ENCODE measurements at regions not wholly inside any gene's neighbourhood (a gene's known extent, or its start where the extent isn't known, plus 50 kb on each side); places are given as distances from the start of the nearest gene placed in this dataset.

DNA sequence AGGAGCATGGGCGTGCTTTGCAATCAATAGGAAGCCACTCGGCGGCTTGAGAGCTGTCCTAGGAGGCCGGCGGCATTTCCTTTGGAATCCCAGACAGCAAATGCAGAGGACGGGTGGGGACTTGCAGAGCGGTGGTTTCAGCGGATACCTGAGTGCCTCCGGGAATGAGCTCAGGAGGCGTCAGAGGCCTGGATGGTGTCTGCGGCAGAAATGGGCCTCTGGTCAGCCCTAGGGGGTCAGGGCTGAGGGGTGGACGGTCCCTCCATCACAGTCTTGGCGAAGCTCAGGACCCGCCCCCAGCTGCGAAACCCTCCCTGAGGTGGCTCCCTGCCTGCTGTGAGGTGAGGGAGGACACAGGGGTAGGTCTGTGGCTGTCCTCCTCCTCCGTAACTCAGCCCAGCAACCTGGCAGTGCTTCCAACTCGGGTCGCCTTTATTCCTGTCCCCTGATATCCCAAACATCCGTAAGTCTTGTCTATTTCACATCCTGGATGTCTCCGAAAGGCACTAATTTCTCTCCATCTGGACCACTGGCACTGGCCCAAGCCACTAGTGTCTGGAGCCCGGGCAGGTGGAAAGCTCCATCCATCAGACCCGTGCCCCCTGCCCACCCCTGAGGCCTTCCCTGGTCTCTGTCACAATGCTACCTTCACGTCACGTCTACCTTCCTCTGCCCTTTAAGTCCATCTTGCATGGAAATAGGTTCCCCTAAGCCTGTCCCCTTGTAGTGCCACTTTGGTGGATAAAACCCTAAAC, 686.6 kb downstream of the BRD1 start:
- DNase-seq, result no peak

DNA sequence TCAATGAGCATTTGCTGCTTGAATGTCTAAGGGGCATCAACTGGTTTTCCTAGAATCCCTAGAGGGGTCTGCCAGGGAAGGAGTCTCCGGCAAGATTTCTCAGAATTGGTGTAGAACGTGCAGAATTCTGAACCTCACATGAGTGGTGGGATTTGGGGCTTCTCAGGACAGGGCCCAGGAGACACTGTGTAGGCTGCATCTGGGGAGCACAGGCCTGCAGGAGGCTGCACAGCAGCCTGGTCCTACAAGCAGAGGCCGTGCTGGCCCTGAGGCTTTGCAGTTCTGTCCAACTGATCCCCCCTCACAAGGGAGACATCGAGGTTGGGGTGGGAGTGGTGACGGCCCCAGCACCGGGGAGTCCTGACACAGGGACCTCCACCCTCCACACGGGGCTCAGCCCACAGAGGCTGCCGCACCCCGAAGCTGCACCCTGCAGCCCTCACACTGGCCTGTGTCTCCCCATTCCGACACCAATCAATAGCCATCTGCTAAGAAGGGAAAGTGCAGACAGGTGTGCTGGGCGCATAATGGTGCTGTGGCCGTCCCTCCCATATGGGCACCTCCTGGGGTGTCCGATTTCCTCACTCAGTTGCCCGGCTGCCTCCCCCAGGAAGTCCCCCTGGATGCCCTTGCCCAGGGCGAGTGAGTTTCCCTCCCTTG, 688.1 kb downstream of the BRD1 start:
- DNase-seq, result no peak

DNA sequence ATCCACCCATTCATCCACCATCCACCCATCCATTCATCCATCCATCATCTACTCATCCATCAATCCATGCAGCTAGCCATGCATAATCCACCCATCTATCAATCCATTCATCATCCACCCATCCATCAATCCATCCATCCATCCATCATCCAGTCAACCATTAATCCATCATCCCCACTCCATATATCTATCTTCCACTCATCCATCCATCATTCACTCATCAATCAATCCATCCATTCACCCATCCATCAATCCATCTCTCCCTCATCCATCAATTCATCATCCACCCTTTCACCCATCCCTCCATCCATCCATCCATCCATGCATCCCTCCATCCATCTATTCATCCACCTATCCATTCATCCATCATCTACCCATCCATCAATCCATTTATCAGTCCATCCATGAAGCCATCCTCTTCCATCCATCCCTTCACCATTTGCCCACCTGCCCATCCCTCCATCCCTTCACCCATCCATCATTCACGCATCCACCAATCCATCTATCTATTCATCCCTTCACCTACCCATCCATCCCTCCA, 689.4 kb downstream of the BRD1 start:
- DNase-seq, result no peak

DNA sequence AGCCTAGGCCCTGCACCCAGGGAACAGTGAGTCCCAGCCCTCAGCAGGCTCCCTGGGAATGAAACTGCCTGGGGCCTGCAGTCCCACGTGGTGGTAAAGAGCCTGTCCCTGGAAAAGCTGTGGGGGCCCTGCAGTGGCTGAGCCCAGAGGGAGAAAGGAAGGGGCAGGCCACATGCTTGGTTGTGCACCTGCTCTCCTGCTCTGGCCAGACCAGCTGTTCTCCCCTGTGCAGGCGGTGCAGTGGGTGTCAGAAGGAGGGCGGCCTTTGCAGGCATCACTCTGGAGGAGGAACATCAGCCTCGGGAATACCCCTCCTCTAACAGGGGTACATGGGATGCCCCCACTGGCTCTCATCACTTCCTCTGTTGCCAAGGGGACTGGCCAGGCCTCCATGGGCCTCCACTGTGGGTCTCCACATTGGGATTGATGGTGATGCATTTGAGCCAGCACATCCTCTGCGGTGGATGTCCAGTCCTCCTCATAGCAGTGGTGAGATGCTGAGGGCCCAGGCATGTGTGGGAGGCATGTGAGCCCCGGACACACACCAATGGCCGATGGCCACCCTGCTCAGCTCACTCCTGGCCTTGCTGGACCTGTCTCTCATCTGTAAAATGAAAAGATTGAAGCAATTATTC, 690.4 kb downstream of the BRD1 start:
- DNase-seq, result no peak

DNA sequence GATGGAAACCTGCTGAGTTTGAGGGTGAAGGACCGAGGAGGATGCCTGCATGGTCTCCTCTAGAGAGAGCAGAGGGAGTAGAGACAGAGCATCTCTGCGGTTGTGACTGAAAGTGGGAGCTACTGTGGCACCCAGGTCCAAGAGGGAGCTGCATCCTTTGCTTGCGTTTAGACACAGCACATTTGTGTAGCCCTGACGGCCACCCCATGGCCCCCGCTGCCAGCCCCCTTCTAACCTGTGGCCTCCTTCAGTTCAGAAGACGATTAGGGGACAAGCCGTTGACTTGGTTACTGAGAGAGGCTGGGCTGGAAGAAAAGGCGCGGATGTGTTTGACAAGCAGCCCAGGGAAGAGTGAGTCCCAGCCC, 690.9 kb downstream of the BRD1 start:
- no peak for DNase-seq

DNA sequence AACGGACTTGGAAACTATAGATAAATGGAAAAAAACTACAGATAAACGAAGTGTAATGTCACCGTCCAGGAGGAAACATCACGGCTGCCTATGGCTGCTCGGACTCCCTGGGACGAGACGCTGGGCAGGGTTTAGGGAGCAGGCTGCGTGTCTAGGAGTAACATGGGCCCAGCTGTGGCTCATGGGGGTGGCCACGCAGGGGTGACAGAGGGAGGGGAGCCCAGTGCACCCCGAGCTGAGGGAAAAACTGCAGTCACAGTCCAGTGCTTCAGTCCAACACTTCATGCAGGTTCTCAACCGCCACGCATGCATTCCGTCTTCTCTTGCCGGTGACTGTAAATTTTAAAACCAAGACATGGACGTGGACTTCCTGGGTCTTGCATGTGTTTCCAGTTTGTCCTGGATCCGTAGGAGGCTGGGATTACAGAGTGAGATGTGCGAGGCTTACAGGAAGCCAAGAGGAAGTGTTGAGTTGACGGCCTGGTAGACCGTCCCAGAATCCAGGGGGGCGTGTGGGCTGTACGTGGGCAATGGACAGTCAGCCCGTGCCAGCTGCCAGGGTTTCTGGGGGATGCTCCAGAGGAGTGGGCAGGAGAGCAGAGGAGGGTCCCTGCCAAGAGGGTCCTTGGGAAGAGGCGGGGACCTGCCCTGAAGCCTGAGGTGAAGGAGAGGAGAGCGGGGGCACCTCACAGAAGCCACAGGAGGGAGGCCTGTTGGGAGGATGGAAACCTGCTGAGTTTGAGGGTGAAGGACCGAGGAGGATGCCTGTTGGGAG, 691.4 kb downstream of the BRD1 start:
- DNase-seq, result no peak

DNA sequence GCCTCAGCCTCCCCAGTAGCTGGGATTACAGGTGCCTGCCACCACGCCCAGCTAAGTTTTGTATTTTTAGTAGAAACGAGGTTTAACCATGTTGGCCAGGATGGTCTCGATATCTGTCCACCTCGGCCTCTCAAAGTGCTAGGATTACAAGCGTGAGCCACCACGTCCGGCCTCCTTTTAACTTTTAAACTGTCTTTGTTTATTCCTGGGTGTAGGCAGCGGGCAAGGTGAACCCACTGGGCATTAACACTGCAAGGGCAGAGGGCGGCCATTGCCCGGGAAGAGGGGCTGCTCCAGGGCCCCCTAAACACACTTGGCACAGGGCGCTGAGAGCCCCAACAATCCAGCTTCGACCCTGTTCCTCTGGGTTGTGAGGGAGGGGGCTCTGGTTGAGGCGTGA, 693.6 kb downstream of the BRD1 start:
- no peak for DNase-seq

DNA sequence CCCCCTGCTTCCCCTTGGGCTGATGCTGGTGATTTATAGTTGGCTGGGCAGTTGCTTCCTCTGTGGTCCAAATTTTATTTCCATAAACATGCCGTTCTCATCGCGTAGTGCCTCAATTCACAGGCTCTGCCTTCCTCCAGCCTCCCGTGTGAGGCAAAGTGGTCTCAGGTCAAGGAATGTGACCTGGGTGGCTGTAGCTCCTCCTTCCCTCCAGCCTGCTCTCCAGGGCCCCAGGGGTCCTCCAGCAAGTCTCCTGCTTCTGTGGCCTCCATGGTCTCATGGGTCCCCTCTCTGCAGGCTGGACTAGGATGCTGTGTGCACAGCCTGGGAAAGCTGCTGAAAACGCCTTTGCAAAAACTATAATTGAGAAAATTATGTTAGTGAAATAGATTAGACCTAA, 694.1 kb downstream of the BRD1 start:
- DNase-seq, result no peak

DNA sequence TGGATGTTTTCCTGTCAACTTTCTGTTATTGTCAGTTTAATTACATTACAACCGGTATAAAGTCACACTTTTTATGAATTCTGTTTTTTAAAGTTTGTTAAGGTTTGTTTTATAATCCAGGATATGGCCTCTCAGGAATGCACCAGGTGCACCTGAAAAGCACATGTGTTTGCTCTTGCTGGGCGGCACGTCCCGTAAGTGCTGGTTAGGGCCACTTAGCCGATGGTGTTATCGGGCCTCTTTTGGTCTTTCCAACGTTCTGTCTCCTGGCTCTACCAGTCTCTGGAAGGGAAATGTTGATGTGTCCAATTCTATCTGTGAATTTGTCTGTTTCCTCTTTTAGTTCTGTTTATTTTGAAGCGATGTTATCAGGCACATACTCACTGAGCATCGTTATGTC, 695.7 kb downstream of the BRD1 start:
- no peak for DNase-seq

DNA sequence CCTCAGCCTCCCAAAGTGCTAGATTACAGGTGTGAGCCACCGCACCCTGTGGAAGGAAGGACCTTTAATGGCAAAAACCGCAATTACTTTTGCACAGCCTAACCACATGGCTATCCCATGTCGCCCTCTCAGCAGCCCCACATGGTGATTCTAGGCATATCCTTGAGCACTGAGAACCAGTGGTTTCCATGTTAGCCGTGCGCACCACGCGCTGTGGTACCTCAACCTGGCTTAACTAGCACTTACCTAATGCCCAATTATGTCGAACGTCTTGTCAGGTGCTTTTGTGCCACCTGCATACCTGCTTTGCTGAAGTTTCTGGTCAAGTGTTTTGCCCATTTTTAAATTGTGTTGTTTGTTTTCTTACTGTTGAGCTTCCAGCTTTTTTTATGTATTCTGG, 697.9 kb downstream of the BRD1 start:
- no peak for DNase-seq

DNA sequence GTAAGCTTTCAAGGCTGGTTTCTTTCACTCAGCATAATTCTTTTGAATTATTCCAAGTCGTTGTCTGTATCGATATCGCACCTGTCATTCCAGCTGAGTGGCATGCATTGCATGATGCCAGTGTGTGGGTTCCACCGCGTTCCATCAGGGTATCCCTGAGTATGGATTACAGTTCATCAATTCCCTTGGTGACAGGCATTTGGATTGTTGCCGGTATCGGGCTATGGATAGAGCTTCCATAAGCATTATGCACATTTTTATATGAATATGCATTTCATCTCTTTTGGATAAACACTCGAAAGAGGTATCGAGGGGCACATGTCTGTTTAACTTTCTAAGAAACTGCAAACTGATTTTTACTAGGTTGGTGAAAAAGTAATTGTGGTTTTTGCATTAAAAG, 698.8 kb downstream of the BRD1 start:
- DNase-seq, result no peak

DNA sequence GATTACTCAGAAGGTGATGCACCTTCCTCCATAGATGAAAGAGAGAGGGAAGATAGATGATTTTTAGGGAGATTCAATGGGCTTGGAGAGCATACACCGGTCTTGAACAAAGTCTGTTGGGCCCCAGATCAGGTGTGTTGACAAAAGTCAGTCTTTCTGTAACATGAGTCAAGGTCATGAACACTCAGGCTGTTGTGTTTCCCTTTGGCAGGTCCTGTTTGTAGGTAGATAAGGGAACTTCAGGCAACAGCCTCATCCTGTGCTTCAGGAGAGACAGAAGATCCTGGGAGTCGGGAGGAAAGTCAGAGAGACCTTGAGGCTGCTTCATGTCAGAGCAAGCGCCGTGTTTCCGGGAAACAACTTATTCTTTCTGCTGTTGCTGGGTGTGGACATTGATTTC, 703.1 kb downstream of the BRD1 start:
- no peak for DNase-seq

DNA sequence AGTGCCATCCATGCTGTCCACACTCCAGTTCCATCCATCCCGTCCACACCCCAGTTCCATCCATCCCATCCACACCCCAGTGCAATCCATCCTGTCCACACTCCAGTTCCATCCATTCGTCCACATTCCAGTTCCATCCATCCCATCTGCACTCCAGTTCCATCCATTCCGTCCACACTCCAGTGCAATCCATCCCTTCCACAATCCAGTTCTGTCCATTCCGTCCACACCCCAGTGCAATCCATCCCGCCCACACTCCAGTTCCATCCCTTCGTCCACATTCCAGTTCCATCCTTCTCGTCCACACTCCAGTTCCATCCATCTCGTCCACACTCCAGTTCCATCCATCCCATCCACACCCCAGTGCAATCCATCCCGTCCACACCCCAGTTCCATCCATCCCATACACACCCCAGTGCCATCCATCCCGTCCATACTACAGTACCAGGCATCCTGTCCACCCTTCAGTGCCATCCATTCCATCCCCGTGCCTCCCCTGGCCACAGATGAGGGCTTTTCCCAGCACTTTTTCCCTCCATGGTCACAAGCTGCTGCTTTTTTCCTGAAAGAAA, 704.0 kb downstream of the BRD1 start:
- DNase-seq, result no peak

DNA sequence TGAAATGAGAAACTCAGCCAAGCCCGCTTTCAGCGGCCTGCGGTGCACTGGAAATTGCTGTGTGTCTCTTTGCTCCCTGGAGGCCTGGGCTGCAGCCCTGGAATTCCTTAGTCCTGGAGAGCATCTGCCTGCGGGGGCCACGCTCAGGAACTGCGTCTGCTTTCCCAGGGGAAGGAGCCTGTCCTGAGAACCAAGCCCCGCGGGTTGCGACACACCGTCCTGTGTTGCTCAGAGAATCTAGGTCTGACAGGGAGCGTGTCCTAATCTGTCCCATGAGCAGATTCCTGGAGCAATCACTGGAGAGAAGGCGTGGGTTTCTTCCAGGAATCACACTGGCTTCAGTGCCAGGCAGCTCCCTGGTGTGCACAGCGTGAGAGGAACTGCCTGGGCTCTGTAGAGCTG, 708.1 kb downstream of the BRD1 start:
- DNase-seq, result no peak

DNA sequence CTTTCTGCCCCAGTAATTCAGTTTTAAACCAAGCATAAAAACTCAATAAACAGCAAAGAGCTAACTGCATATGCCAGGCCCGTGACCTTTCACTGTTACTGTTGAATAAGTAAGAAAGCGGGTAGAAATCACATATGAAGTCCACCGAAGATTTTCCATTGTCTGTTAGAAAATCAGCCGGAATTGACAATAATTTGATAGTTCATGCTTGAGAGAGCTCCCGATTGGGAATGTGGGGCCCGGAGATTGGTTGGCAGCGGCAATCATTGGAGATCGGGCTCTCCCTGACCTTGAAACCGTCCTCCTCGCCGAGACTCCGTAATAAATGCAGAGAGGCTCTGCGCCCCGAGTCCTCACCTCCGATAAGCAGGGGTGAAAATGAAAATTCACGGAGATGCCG, 709.6 kb downstream of the BRD1 start:
- no peak for DNase-seq

DNA sequence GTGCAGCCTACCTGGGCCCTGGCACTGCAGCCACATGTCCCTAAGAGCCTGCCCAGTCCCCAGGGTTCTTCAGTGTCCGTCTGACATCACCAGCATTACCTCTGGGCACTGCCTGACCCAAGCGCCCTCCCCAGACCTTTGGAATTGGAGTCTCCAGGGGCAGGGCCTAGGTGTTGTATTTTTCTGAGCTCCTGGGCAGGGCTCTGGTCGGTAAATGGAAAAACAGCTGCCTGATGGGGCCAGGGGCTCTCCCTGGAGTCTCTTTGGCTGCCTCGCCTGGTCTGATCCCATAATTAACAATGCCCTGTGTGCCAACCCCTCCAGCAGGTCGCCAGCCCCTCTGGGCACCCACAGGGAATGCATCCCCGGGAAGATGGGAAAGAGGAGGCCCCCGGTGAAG, 710.2 kb downstream of the BRD1 start:
- no peak for DNase-seq

DNA sequence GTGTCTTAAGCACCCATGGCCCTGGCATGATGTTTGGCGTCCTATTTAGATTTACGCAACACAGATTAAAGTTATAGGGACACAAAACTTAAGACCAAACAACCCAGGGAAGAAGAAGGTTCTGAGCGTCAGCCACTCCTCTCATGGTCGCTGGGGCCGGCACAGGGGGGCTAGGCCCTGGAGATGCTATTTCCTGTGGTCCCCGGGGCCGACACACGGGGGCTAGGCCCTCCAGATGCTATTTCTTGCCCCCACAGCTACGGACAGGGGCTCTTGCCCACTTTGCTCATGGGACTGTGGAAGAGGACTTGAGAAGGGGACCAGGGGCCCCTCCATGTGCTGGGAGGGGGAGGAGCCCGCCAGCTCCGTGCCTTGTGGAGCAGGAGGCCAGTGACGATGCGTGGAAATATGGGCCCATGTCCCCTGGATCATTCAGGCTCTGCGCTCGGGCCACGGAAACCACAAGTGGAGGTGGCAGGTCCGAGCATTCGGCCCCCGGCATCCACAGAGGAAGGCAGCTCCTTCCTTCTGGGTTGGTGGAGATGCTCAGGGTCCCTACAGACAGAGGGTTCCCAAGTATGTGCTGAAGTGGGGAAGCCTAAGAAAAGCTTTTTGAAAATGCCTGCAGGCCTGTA, 711.1 kb downstream of the BRD1 start:
- DNase-seq, result no peak

DNA sequence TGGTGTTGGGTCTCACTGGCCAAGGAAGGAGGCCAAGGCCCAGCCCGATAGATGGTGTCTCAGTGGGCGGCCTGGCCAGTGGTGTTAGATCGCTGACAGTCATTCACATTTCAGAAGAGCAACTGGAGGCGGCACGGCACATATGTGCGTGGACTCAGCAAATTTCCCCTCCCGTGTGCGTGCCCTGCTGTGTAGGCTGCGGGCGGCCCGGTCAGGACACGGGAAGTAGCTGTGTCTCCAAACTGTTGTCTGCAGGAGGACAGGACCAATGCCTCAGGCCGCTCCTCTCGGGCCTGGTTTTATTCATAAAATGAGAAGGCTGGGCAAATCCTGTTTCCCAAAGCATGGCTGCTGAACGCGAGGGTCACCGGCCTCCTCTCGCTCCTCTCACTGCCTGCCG, 711.7 kb downstream of the BRD1 start:
- no peak for DNase-seq

DNA sequence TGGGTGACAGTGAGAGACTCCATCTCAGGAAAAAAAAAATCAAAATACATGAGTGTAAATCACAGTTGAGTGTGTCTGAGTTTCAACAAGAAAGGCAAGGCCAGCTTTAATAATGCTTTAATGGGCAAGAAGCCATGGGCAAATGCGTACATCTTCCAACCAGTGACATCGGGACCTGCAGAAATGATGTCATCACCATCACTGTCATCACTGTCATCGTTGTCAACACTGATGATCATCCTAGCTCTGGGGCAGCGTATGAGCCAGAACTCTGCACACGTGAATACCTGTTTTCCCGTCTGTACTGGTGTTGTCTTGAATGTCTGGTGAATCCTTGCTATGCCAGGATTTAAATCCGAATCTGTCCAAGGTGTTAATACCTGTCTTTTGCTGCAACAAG, 712.5 kb downstream of the BRD1 start:
- DNase-seq, result no peak

DNA sequence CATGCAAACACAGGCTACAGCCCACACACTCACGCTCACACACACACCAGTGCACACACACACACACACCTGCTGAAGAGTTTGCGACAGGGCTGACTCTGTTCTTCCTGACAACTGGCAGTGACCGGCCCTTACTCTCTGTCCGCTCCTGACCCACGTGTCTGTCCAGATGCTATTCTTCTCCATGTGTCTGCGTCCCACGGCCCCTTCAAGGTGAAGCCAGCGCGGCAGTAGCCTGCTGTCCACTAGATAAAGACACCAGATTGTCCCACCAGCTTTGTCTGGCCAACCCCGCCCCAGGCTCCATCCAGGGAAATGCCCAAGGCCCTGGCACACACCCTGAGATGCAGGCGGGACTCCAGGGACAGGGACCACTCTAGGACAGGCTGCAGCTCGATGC, 713.9 kb downstream of the BRD1 start:
- no peak for DNase-seq

DNA sequence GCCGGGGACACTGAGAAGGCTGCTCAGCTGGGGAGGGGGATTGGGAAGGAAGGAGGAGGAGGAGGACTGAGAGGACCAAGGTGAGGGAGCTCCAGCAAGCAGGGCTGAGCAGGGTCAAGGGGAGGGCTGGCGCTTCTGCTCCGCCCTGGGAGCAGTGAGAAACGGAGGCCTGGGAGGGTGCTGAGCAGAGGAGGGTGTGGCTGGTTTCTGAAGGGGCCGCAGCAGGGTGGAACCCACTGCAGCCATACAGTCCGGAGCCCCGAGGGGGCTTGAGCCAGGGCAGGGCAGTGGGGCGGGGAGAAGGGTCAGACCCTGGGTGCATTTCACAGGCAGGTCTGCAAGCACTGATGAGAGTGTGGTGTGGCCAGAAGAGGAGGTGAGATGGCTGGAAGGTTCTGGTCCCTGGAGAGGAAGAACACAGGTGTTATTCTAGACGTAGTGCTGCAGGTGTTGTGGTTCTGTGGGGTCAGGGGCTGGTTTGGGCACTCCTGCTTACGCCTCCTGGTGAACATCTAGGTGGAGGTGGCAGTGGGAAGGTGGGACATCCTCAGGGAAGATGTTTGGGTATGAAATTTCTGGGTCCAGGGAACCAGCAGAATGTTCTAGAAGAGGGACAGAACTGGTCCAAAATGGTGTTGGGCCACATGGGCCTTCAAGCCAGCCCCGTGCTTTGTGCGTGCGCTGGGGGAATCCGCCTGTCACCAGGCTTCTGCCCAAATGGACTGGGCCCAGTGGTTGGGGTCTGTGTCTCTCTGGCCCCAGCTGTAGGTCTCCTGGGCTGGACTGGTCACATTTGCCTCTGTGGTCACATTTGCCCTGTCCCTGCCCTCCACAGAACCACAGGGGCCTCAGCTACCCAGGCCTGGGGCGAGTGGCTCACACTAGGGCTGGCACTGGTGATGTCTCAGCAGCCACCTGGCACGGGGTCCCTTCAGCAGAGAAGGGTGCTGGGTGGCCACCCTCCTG, 714.7 kb downstream of the BRD1 start:
- DNase-seq, result no peak

Measured in SW 1271 (cell line).